HEK293 (cell line): ENCODE measurements at regions not wholly inside any gene's neighbourhood (a gene's known extent, or its start where the extent isn't known, plus 50 kb on each side); places are given as distances from the start of the nearest gene placed in this dataset.

Experiments
- CTCF ChIA-PET: fragments of 350-600 bp; formaldehyde crosslinking; extraction: SDS; loops from one replicate; lab custom pipeline; 2021; ENCODE audit warnings: antibody characterized with exemption; lab: Yijun Ruan, JAX
- POLR2A ChIA-PET: fragments of 300-600 bp; formaldehyde crosslinking; extraction: SDS; loops from one replicate; lab custom pipeline; 2020; ENCODE audit warnings: antibody characterized with exemption, inconsistent platforms; lab: Yijun Ruan, JAX
- H3K27ac ChIP-seq: fragments of 200-500 bp; sonication (Bioruptor generic); 2 replicates; pipeline ENCODE4 v1.5.1; 2014; ENCODE audit warnings: low read depth, low read length, control low read depth, inconsistent platforms; ENCODE audit errors: extremely low read depth
- H3K36me3 ChIP-seq, 2 experiments: fragments of 200-500 bp in 1 of 2; sonication (Bioruptor generic) in 1 of 2; 1 replicate in 1 of 2; 2 replicates in 1 of 2; pipeline ENCODE4 v1.5.1; 2014 to 2017; ENCODE audit warnings: inconsistent platforms in 2 of 2, low read length in 2 of 2; ENCODE audit not compliant: control insufficient read depth in 2 of 2, insufficient read depth in 1 of 2
- H3K4me1 ChIP-seq: fragments of 200-500 bp; sonication (Bioruptor generic); 2 replicates; pipeline ENCODE4 v1.5.1; 2014; ENCODE audit warnings: mild to moderate bottlenecking, low read length, inconsistent platforms; ENCODE audit not compliant: control insufficient read depth, insufficient read depth
- H3K4me3 ChIP-seq: 2 replicates; pipeline ENCODE4 v1.5.1; 2011; ENCODE audit warnings: low read depth, mild to moderate bottlenecking, control low read depth, low read length, moderate library complexity
- H3K9me3 ChIP-seq: fragments of 200-500 bp; sonication (Bioruptor generic); 2 replicates; pipeline ENCODE4 v1.5.1; 2014; ENCODE audit warnings: low read depth, low read length, inconsistent platforms; ENCODE audit not compliant: control insufficient read depth, insufficient read depth
- FEZF1 ChIP-seq: fragments of 450-650 bp; formaldehyde crosslinking; IDR thresholded peaks from 2 replicates; pipeline ENCODE4 v1.5.1; 2016; ENCODE audit warnings: missing biosample characterization, missing genetic modification characterization
- GLIS1 ChIP-seq: fragments of 450-650 bp; formaldehyde crosslinking; IDR thresholded peaks from 2 replicates; pipeline ENCODE4 v1.5.1; 2016; ENCODE audit warnings: missing biosample characterization, missing genetic modification characterization
- GLIS2 ChIP-seq: fragments of 450-650 bp; formaldehyde crosslinking; IDR thresholded peaks from 2 replicates; pipeline ENCODE4 v1.5.1; 2016; ENCODE audit warnings: missing biosample characterization, missing genetic modification characterization
- HOXA7 ChIP-seq: sonication (generic); formaldehyde crosslinking; IDR thresholded peaks from 2 replicates; pipeline ENCODE4 v1.8.1; 2022; ENCODE audit warnings: missing genetic modification reagents, borderline replicate concordance
- HOXC10 ChIP-seq: sonication (generic); formaldehyde crosslinking; IDR thresholded peaks from 2 replicates; pipeline ENCODE4 v1.8.1; 2023; ENCODE audit warnings: mild to moderate bottlenecking, missing genetic modification reagents
- KLF17 ChIP-seq: fragments of 450-650 bp; formaldehyde crosslinking; IDR thresholded peaks from 2 replicates; pipeline ENCODE4 v1.5.1; 2016; ENCODE audit warnings: missing biosample characterization, missing genetic modification characterization
- KLF8 ChIP-seq: fragments of 450-650 bp; formaldehyde crosslinking; IDR thresholded peaks from 2 replicates; pipeline ENCODE4 v1.5.1; 2016; ENCODE audit warnings: missing biosample characterization, missing genetic modification characterization
- KLF9 ChIP-seq: fragments of 450-650 bp; formaldehyde crosslinking; IDR thresholded peaks from 2 replicates; pipeline ENCODE4 v1.5.1; 2016; ENCODE audit warnings: missing biosample characterization, missing genetic modification characterization, low read depth
- PRDM1 ChIP-seq: fragments of 450-650 bp; formaldehyde crosslinking; IDR thresholded peaks from 2 replicates; pipeline ENCODE4; 2016; ENCODE audit warnings: missing biosample characterization, missing genetic modification characterization
- TCF7L2 ChIP-seq: IDR thresholded peaks from 2 replicates; pipeline ENCODE4 v1.6.1; 2011; ENCODE audit warnings: low read depth, mild to moderate bottlenecking, inconsistent platforms, low read length, moderate library complexity, borderline replicate concordance
- ZBTB21 ChIP-seq: fragments of 450-650 bp; formaldehyde crosslinking; IDR thresholded peaks from 2 replicates; pipeline ENCODE4 v1.5.1; 2017; ENCODE audit warnings: missing biosample characterization, missing genetic modification characterization
- ZBTB44 ChIP-seq: fragments of 450-650 bp; IDR thresholded peaks from 2 replicates; pipeline ENCODE4 v1.5.1; 2018; ENCODE audit warnings: missing biosample characterization, mild to moderate bottlenecking, missing genetic modification characterization
- ZFHX2 ChIP-seq: fragments of 450-650 bp; formaldehyde crosslinking; conservative IDR thresholded peaks from 2 replicates; pipeline ENCODE4 v1.5.1; 2016; ENCODE audit warnings: missing biosample characterization, missing genetic modification characterization
- ZFP69B ChIP-seq: fragments of 450-650 bp; formaldehyde crosslinking; IDR thresholded peaks from 2 replicates; pipeline ENCODE4 v1.5.1; 2016; ENCODE audit warnings: missing biosample characterization, missing genetic modification characterization
- ZNF140 ChIP-seq: fragments of 450-650 bp; formaldehyde crosslinking; IDR thresholded peaks from 2 replicates; pipeline ENCODE4 v1.5.1; 2016; ENCODE audit warnings: missing biosample characterization, missing genetic modification characterization
- ZNF175 ChIP-seq: fragments of 450-650 bp; formaldehyde crosslinking; IDR thresholded peaks from 2 replicates; pipeline ENCODE4 v1.5.1; 2016; ENCODE audit warnings: missing biosample characterization, missing genetic modification characterization
- ZNF202 ChIP-seq: fragments of 450-650 bp; formaldehyde crosslinking; IDR thresholded peaks from 2 replicates; pipeline ENCODE4 v1.5.1; 2016; ENCODE audit warnings: missing biosample characterization, missing genetic modification characterization, borderline replicate concordance
- ZNF248 ChIP-seq: fragments of 450-650 bp; formaldehyde crosslinking; IDR thresholded peaks from 2 replicates; pipeline ENCODE4 v1.5.1; 2017; ENCODE audit warnings: missing biosample characterization, missing genetic modification characterization
- ZNF37A ChIP-seq: fragments of 450-650 bp; IDR thresholded peaks from 2 replicates; pipeline ENCODE4 v1.5.1; 2018; ENCODE audit warnings: missing biosample characterization, missing genetic modification characterization
- ZNF391 ChIP-seq: fragments of 450-650 bp; formaldehyde crosslinking; IDR thresholded peaks from 2 replicates; pipeline ENCODE4 v1.5.1; 2016; ENCODE audit warnings: low read depth, missing biosample characterization, missing genetic modification characterization, borderline replicate concordance
- ZNF404 ChIP-seq: fragments of 450-650 bp; formaldehyde crosslinking; IDR thresholded peaks from 2 replicates; pipeline ENCODE4 v1.5.1; 2017; ENCODE audit warnings: missing biosample characterization, missing genetic modification characterization
- ZNF48 ChIP-seq: fragments of 450-650 bp; formaldehyde crosslinking; IDR thresholded peaks from 2 replicates; pipeline ENCODE4 v1.5.1; 2016; ENCODE audit warnings: missing biosample characterization, missing genetic modification characterization
- ZNF488 ChIP-seq: fragments of 450-650 bp; formaldehyde crosslinking; IDR thresholded peaks from 2 replicates; pipeline ENCODE4 v1.5.1; 2016; ENCODE audit warnings: missing biosample characterization, missing genetic modification characterization
- ZNF514 ChIP-seq: fragments of 450-650 bp; formaldehyde crosslinking; IDR thresholded peaks from 2 replicates; pipeline ENCODE4 v1.5.1; 2016; ENCODE audit warnings: missing biosample characterization, missing genetic modification characterization
- ZNF521 ChIP-seq: fragments of 450-650 bp; formaldehyde crosslinking; IDR thresholded peaks from 2 replicates; pipeline ENCODE4 v1.5.1; 2017; ENCODE audit warnings: missing biosample characterization, mild to moderate bottlenecking, missing genetic modification characterization
- ZNF555 ChIP-seq: fragments of 450-650 bp; formaldehyde crosslinking; conservative IDR thresholded peaks from 2 replicates; pipeline ENCODE4 v1.5.1; 2017; ENCODE audit warnings: missing biosample characterization, mild to moderate bottlenecking, missing genetic modification characterization, inconsistent platforms
- ZNF561 ChIP-seq: fragments of 450-650 bp; IDR thresholded peaks from 2 replicates; pipeline ENCODE4 v1.5.1; 2018; ENCODE audit warnings: missing biosample characterization, missing genetic modification characterization, borderline replicate concordance
- ZNF571 ChIP-seq: fragments of 450-650 bp; formaldehyde crosslinking; IDR thresholded peaks from 2 replicates; pipeline ENCODE4 v1.5.0; 2017; ENCODE audit warnings: missing biosample characterization, missing genetic modification characterization
- ZNF596 ChIP-seq: fragments of 450-650 bp; IDR thresholded peaks from 2 replicates; pipeline ENCODE4 v1.5.0; 2018; ENCODE audit warnings: missing biosample characterization, mild to moderate bottlenecking, missing genetic modification characterization, moderate library complexity
- ZNF707 ChIP-seq: fragments of 450-650 bp; formaldehyde crosslinking; IDR thresholded peaks from 2 replicates; pipeline ENCODE4 v1.5.1; 2016; ENCODE audit warnings: missing biosample characterization, missing genetic modification characterization
- ZNF768 ChIP-seq: fragments of 450-650 bp; formaldehyde crosslinking; IDR thresholded peaks from 2 replicates; pipeline ENCODE4 v1.5.1; 2018; ENCODE audit warnings: missing biosample characterization, mild to moderate bottlenecking, missing genetic modification characterization
- ZNF791 ChIP-seq: fragments of 450-650 bp; formaldehyde crosslinking; IDR thresholded peaks from 2 replicates; pipeline ENCODE4 v1.5.1; 2016; ENCODE audit warnings: missing biosample characterization, missing genetic modification characterization
- ZNF843 ChIP-seq: fragments of 450-650 bp; formaldehyde crosslinking; IDR thresholded peaks from 2 replicates; pipeline ENCODE4 v1.5.1; 2016; ENCODE audit warnings: missing biosample characterization, missing genetic modification characterization
- ZSCAN23 ChIP-seq: fragments of 450-650 bp; formaldehyde crosslinking; IDR thresholded peaks from 2 replicates; pipeline ENCODE4 v1.5.1; 2016; ENCODE audit warnings: missing biosample characterization, missing genetic modification characterization
- ZXDB ChIP-seq: fragments of 450-650 bp; formaldehyde crosslinking; IDR thresholded peaks from 2 replicates; pipeline ENCODE4 v1.5.1; 2016; ENCODE audit warnings: missing biosample characterization, missing genetic modification characterization

GRCh38 chr5:56493308-56493707 is 260.2 kb upstream of the ANKRD55 start (continued):
- TF ChIP-seq ZNF596 (tag by site-specific recombination) (no peak), ZNF404 (tag by site-specific recombination) (no peak), ZNF202 (tag by site-specific recombination) (no peak), FEZF1 (tag by site-specific recombination) (no peak), ZNF488 (no peak), HOXA7 (no peak), ZBTB44 (tag by site-specific recombination) (no peak), ZNF521 (tag by site-specific recombination) (no peak)

- Histone ChIP-seq H3K27ac (no peak overlapping the region), H3K36me3 (no peaks in the 10 kb centered on the region), H3K9me3 (no peaks in the 10 kb centered on the region), H3K4me1 (peaks cover 9% of the 10 kb centered on the region), H3K4me3 (no peak overlapping the region)
- CTCF ChIA-PET = interaction anchor here (1.6 kb wide), 1 partner anchor 222 kb away, joined by 4 read pairs; no protein-coding TSS in a partner anchor
- POLR2A ChIA-PET = no interaction called here
- no peak for TF ChIP-seq HOXC10 (CRISPR knock-in tag)
- no peak for TF ChIP-seq HOXA7
- no peak for TF ChIP-seq ZNF514 (tag by site-specific recombination)
- TF ChIP-seq ZNF175 (tag by site-specific recombination) = no peak
- no peak for TF ChIP-seq ZSCAN23 (tag by site-specific recombination)
- TF ChIP-seq KLF9 (tag by site-specific recombination) = no peak
- TF ChIP-seq ZNF37A (tag by site-specific recombination) = no peak
- TF ChIP-seq ZNF404 (tag by site-specific recombination) = no peak
- TF ChIP-seq ZNF248 (tag by site-specific recombination) = no peak
- TF ChIP-seq ZNF391 (tag by site-specific recombination) = no peak
- no peak for TF ChIP-seq ZNF140 (tag by site-specific recombination)
- TF ChIP-seq GLIS2 (tag by site-specific recombination) = no peak
Observed at GRCh38 chr5:56492812-56493211, 259.7 kb upstream of the ANKRD55 start.

GRCh38 chr5:56490971-56491468 is 257.9 kb upstream of the ANKRD55 start:
- H3K4me3 ChIP-seq = no peak overlapping the region
- H3K27ac ChIP-seq = peak overlapping the region; percentile 51; the same call in 1 of the 2 replicates
- H3K36me3 ChIP-seq = no peaks in the 10 kb centered on the region
- no peaks in the 10 kb centered on the region for H3K9me3 ChIP-seq
- H3K4me1 ChIP-seq = peaks cover 9% of the 10 kb centered on the region
- CTCF ChIA-PET = no interaction called here
- POLR2A ChIA-PET = no interaction called here
- TF ChIP-seq ZFP69B (tag by site-specific recombination) = no peak
- no peak for TF ChIP-seq ZNF555 (tag by site-specific recombination)
- TF ChIP-seq KLF17 (tag by site-specific recombination) = no peak
- no peak for TF ChIP-seq ZBTB21
- no peak for TF ChIP-seq ZNF768 (tag by site-specific recombination)
- TF ChIP-seq ZNF140 (tag by site-specific recombination) = no peak
- TF ChIP-seq KLF8 (tag by site-specific recombination) = no peak
- TF ChIP-seq ZNF843 = peak; percentile 82
- TF ChIP-seq ZXDB (tag by site-specific recombination) = peak; percentile 71
- no peak for TF ChIP-seq GLIS1
- no peak for TF ChIP-seq ZNF48
- no peak for TF ChIP-seq PRDM1 (tag by site-specific recombination)
- no peak for TF ChIP-seq ZNF707
- TF ChIP-seq ZNF571 (tag by site-specific recombination) = no peak
- TF ChIP-seq TCF7L2 = peak; percentile 57; the same call in 1 of the 2 replicates
- no peak for TF ChIP-seq ZNF561
- peak; percentile 56; the same call in 1 of the 2 replicates for TF ChIP-seq ZFHX2 (tag by site-specific recombination)
- TF ChIP-seq ZNF791 (tag by site-specific recombination) = no peak
